ENCODE measurements at regions not wholly inside any gene's neighbourhood (a gene's known extent, or its start where the extent isn't known, plus 50 kb on each side); places are given as distances from the start of the nearest gene placed in this dataset.

DNA sequence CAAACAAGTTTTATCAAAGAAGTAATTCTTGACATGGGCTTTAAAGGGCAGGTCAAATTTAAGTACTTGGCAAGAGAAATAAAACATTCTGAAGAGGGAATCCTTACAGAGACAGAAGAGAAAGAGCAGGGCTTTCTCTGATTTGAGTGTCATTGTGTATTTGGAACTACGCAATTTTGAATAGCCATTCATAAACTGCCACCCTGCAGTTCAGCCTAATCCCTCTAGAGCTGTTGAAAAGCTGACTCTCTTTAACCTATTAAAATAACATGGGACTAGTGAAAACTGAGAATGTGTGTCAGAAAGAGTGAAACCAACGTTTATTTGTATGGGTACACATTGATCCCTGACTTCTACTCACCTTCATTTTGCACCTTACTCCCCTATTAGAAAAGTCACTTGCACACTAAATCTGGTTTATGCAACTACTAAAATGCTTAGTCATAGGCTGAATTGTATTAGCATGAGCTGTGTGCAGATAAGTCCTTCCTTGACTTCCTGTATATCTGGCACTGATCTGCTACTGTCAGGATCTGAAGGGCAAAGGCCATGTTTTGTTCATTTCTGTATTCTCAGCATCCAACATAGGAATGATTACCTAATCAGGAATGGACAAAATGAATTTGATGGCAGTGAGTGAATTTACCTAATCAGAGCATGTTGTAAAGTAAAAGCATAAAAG is 458.9 kb downstream of the NOVA1 start:
- 6 to 37% methylated on average over 2 of the region's 2 CpGs for WGBS, 2 experiments
- Histone ChIP-seq H3K4me1 (ENCODE audit: control insufficient read depth, insufficient read depth, low read length) (no peaks in the 10 kb centered on the region), H3K36me3 (ENCODE audit: control insufficient read depth, insufficient read depth, low read length) (no peaks in the 10 kb centered on the region), H3K27me3 (ENCODE audit: control insufficient read depth, insufficient read depth, low read length, poor library complexity, severe bottlenecking) (no peaks in the 10 kb centered on the region), H3K4me3 (ENCODE audit: insufficient read depth, low read depth, low read length) (no peak overlapping the region), H3K27ac (ENCODE audit: insufficient read depth, low read depth, low read length, poor library complexity, severe bottlenecking) (no peak overlapping the region), H3K9me3 (ENCODE audit: control insufficient read depth, low read length) (no peaks in the 10 kb centered on the region)

DNA sequence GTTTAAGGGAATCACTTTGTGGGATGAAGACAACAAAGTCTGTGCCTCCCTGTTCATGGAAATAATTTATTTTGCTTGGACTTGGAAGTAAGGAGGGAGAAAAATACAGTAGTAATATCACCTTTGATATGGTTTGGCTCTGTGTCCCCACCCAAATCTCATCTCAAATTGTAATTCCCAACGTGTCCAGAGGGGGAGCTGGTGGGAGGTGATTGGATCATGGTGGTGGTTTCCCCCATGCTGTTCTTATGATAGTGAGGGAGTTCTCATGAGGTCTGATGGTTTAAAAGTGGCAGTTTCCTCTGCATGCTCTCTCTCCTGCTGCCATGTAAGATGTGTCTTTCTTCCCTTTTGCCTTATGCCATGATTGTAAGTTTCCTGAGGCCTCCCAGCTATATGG is 460.7 kb downstream of the NOVA1 start:
- no peaks in the 10 kb centered on the region for H3K36me3 ChIP-seq (ENCODE audit: control insufficient read depth, insufficient read depth, low read length)
- H3K4me1 ChIP-seq (ENCODE audit: control insufficient read depth, insufficient read depth, low read length): no peaks in the 10 kb centered on the region
- 75% methylated on average over 1 of the region's 1 CpG; no CpG with 5 or more reads in 1 of the 2 experiments for WGBS, 2 experiments
- H3K4me3 ChIP-seq (ENCODE audit: insufficient read depth, low read depth, low read length): no peak overlapping the region
- H3K27me3 ChIP-seq (ENCODE audit: control insufficient read depth, insufficient read depth, low read length, poor library complexity, severe bottlenecking): no peaks in the 10 kb centered on the region
- H3K9me3 ChIP-seq (ENCODE audit: control insufficient read depth, low read length): no peaks in the 10 kb centered on the region
- no peak overlapping the region for H3K27ac ChIP-seq (ENCODE audit: insufficient read depth, low read depth, low read length, poor library complexity, severe bottlenecking)

DNA sequence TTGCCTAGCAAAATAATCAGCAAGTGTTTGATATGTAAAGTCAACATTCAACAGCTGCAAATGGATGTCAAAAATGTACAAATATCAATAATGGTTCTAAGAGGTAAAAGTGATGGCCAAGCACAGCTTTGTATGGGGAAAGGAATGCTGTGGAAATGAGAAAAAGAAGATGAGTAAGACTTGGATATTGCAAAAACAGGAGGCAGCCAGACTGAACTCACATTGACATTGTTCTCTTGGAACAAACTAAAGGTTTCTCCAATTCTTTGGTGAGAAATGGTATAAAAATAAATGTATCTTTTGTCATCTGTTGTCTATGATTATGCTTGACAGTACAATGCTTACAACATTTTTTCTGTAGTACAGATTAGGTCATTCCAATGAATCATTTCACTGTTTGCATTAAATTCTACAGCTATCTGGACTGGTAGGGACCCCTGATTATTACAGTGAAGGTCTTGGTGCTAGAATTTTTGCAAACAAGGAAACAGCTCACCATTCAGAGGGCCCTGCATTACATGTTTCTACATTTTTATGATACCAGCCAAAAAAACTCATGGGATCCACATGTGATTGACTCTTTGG is 465.7 kb downstream of the NOVA1 start:
- no peaks in the 10 kb centered on the region for H3K9me3 ChIP-seq (ENCODE audit: control insufficient read depth, low read length)
- no peaks in the 10 kb centered on the region for H3K27me3 ChIP-seq (ENCODE audit: control insufficient read depth, insufficient read depth, low read length, poor library complexity, severe bottlenecking)
- H3K4me3 ChIP-seq (ENCODE audit: insufficient read depth, low read depth, low read length): no peak overlapping the region
- no peak overlapping the region for H3K27ac ChIP-seq (ENCODE audit: insufficient read depth, low read depth, low read length, poor library complexity, severe bottlenecking)
- no peaks in the 10 kb centered on the region for H3K36me3 ChIP-seq (ENCODE audit: control insufficient read depth, insufficient read depth, low read length)
- H3K4me1 ChIP-seq (ENCODE audit: control insufficient read depth, insufficient read depth, low read length): no peaks in the 10 kb centered on the region

DNA sequence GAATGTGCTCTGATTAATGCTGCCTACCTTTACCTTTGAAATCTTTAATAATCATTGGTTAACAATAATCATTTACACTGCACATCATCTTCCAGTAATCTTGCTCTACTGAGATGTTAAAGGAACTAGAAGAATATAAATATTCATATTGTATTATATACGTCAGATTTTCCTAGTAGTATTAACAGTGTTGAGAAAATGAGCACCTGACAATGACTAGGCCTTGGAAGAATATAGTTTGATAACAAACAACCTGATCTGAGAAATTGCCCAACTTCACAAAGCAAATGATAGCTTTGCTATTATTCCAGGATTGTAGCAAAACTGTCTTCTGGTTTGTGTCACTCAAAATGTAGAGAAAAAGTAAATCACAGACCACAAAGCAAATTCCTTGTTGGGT is 467.1 kb downstream of the NOVA1 start:
- no peaks in the 10 kb centered on the region for H3K4me1 ChIP-seq (ENCODE audit: control insufficient read depth, insufficient read depth, low read length)
- no peaks in the 10 kb centered on the region for H3K9me3 ChIP-seq (ENCODE audit: control insufficient read depth, low read length)
- no peaks in the 10 kb centered on the region for H3K27me3 ChIP-seq (ENCODE audit: control insufficient read depth, insufficient read depth, low read length, poor library complexity, severe bottlenecking)
- 83% methylated on average over 1 of the region's 1 CpG; no CpG with 5 or more reads in 1 of the 2 experiments for WGBS, 2 experiments
- no peak overlapping the region for H3K27ac ChIP-seq (ENCODE audit: insufficient read depth, low read depth, low read length, poor library complexity, severe bottlenecking)
- no peak overlapping the region for H3K4me3 ChIP-seq (ENCODE audit: insufficient read depth, low read depth, low read length)
- H3K36me3 ChIP-seq (ENCODE audit: control insufficient read depth, insufficient read depth, low read length): no peaks in the 10 kb centered on the region

DNA sequence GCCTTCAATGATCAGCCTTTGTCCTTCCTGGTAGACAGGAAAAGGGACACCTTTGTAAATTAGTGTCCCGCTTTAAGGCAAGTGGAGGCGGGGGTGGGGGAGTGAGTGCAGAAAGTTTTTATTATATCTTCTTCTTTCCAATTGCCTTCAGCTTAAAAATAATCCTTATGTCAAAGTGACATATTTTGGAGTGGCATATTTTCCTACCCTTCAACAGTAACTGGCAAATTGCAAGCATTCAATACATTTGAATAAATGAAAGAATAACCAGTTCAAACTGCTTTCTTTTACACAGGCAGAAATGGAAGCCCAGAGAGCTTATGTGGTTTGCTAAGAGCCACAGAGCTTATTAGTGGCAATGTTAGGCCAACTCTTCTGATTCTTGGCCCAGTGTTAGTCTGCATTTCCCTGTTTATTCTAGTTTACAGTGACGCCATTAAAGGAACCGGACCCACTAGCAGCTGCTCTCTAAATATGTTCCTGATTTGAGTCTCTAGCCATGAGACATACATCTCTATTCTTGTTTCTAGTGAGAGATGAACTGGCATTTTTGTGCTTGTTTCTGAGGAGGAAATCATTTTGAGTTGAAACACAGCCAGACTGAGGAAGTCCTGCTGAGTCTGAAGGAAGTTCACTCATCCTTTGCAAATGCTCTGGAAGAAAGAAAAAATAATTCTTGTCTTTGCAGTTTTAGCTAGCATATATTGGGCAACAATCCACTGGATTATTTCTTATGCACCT is 468.7 kb downstream of the NOVA1 start:
- no peaks in the 10 kb centered on the region for H3K4me1 ChIP-seq (ENCODE audit: control insufficient read depth, insufficient read depth, low read length)
- no peaks in the 10 kb centered on the region for H3K36me3 ChIP-seq (ENCODE audit: control insufficient read depth, insufficient read depth, low read length)
- no peak overlapping the region for H3K4me3 ChIP-seq (ENCODE audit: insufficient read depth, low read depth, low read length)
- WGBS, 2 experiments: 94 to 100% methylated on average over 2 to 3 of the region's 4 CpGs
- H3K27me3 ChIP-seq (ENCODE audit: control insufficient read depth, insufficient read depth, low read length, poor library complexity, severe bottlenecking): no peaks in the 10 kb centered on the region
- H3K27ac ChIP-seq (ENCODE audit: insufficient read depth, low read depth, low read length, poor library complexity, severe bottlenecking): no peak overlapping the region
- H3K9me3 ChIP-seq (ENCODE audit: control insufficient read depth, low read length): no peaks in the 10 kb centered on the region

DNA sequence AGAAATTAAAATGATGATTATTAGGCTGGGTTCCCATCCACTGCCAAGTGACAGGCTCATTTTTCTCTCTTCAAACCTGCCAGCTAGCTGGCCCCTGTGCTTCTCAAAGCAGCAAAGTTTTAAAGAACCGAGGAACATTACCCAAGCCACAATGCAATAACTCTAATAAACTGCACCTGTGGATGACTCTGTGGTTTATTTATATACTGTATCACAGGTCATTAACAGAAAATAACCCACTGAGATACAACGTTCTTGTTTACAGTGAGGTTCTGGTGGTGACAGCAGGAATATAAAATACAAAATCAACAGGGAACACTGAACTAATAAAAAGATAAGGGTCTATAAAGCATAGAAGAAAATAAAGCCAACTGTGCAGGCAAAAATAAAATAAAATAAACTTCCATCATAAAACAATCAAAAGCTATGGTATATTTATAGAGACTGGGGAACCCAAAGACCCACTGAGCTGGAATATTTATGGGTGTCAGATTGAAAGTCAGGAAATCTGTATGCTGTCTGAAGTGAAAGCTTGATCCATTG is 472.9 kb downstream of the NOVA1 start:
- H3K27me3 ChIP-seq (ENCODE audit: control insufficient read depth, insufficient read depth, low read length, poor library complexity, severe bottlenecking): no peaks in the 10 kb centered on the region
- no peaks in the 10 kb centered on the region for H3K4me1 ChIP-seq (ENCODE audit: control insufficient read depth, insufficient read depth, low read length)
- H3K9me3 ChIP-seq (ENCODE audit: control insufficient read depth, low read length): no peaks in the 10 kb centered on the region
- H3K27ac ChIP-seq (ENCODE audit: insufficient read depth, low read depth, low read length, poor library complexity, severe bottlenecking): no peak overlapping the region
- 95% methylated on average over 2 of the region's 2 CpGs; no CpG with 5 or more reads in 1 of the 2 experiments for WGBS, 2 experiments
- H3K4me3 ChIP-seq (ENCODE audit: insufficient read depth, low read depth, low read length): no peak overlapping the region
- H3K36me3 ChIP-seq (ENCODE audit: control insufficient read depth, insufficient read depth, low read length): no peaks in the 10 kb centered on the region

DNA sequence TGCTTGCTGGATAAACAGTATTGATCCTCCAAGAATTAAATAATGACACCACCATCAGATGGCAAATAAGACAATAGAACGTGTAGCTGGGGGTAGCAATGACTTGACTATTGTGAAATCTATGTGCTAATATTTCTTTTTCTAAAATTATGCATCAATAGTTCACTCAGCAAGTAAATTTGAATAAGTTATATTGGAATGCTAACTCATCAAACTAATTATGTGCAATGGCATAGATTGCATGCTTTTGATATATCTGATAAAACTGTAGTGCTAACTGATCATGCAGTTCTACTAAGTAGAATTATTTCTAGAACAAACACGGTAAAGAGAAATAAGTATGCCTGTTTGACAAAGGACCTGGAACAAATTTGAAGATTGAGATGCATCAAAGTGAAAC is 474.4 kb downstream of the NOVA1 start:
- 97 to 99% methylated on average over 1 to 2 of the region's 2 CpGs for WGBS, 2 experiments

DNA sequence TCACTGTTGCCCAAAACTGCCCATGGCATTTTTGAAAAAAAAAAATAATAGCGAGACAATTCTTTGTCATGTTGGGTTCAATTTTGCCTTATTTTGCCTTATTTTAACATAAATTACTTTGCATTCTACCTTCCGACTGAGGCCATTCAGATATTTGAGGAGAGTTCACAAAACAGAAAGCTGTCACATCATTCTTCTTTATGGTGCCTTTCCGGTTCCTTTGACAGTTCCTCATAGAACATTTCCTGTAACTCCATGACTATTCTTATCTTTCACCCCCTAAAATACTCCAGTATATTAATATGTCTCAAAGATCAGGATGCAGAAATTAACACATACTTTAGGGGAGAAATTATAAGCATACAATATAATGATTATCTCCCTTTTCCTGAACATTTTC is 476.7 kb downstream of the NOVA1 start:
- no peaks in the 10 kb centered on the region for H3K36me3 ChIP-seq (ENCODE audit: control insufficient read depth, insufficient read depth, low read length)
- H3K27me3 ChIP-seq (ENCODE audit: control insufficient read depth, insufficient read depth, low read length, poor library complexity, severe bottlenecking): no peaks in the 10 kb centered on the region
- no peaks in the 10 kb centered on the region for H3K9me3 ChIP-seq (ENCODE audit: control insufficient read depth, low read length)
- H3K4me3 ChIP-seq (ENCODE audit: insufficient read depth, low read depth, low read length): no peak overlapping the region
- H3K4me1 ChIP-seq (ENCODE audit: control insufficient read depth, insufficient read depth, low read length): no peaks in the 10 kb centered on the region
- WGBS, 2 experiments: 94 to 96% methylated on average over 3 of the region's 3 CpGs
- H3K27ac ChIP-seq (ENCODE audit: insufficient read depth, low read depth, low read length, poor library complexity, severe bottlenecking): no peak overlapping the region

More for the DNA sequence above, 474.4 kb downstream of the NOVA1 start:
- H3K4me1 ChIP-seq (ENCODE audit: control insufficient read depth, insufficient read depth, low read length): no peaks in the 10 kb centered on the region
- H3K27me3 ChIP-seq (ENCODE audit: control insufficient read depth, insufficient read depth, low read length, poor library complexity, severe bottlenecking): no peaks in the 10 kb centered on the region
- no peak overlapping the region for H3K4me3 ChIP-seq (ENCODE audit: insufficient read depth, low read depth, low read length)
- H3K9me3 ChIP-seq (ENCODE audit: control insufficient read depth, low read length): no peaks in the 10 kb centered on the region
- no peak overlapping the region for H3K27ac ChIP-seq (ENCODE audit: insufficient read depth, low read depth, low read length, poor library complexity, severe bottlenecking)
- H3K36me3 ChIP-seq (ENCODE audit: control insufficient read depth, insufficient read depth, low read length): no peaks in the 10 kb centered on the region

DNA sequence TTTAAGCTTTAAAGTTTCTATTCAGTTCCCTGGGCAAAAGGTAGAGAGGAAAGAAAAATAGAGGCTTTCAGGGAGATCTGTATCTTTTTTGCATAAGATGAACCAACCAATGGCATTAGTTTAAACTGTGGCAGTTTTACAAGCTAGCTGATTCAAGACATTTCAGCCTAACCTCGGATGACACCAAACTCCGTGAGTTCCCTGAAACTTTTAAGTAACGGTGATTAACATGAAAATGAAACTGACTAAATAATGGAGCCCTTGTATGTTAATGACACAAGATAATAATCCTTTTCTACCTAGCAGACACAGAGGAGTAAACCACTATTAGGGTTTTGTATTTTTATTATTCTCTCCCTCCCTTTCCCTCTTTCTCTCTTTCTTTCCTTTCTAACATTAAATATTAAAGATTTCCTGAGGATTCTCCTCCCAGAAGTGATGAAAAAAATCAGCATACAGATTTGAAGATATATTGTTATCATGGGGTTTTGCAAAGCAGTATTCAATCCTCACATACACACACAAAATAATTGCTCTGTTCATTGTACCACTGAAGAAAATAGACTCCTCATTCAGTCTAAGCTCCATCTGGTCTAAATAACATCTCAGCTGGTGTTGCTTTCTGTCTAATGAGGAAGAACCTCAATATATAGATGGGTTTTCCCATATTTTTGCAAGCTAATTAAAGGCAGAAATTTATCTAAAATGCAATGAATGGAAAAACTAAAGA is 483.8 kb downstream of the NOVA1 start:
- H3K27ac ChIP-seq (ENCODE audit: insufficient read depth, low read depth, low read length, poor library complexity, severe bottlenecking): no peak overlapping the region
- H3K9me3 ChIP-seq (ENCODE audit: control insufficient read depth, low read length): no peaks in the 10 kb centered on the region
- H3K27me3 ChIP-seq (ENCODE audit: control insufficient read depth, insufficient read depth, low read length, poor library complexity, severe bottlenecking): no peaks in the 10 kb centered on the region
- H3K4me1 ChIP-seq (ENCODE audit: control insufficient read depth, insufficient read depth, low read length): no peaks in the 10 kb centered on the region
- no peaks in the 10 kb centered on the region for H3K36me3 ChIP-seq (ENCODE audit: control insufficient read depth, insufficient read depth, low read length)
- 65 to 69% methylated on average over 3 of the region's 3 CpGs for WGBS, 2 experiments
- no peak overlapping the region for H3K4me3 ChIP-seq (ENCODE audit: insufficient read depth, low read depth, low read length)

DNA sequence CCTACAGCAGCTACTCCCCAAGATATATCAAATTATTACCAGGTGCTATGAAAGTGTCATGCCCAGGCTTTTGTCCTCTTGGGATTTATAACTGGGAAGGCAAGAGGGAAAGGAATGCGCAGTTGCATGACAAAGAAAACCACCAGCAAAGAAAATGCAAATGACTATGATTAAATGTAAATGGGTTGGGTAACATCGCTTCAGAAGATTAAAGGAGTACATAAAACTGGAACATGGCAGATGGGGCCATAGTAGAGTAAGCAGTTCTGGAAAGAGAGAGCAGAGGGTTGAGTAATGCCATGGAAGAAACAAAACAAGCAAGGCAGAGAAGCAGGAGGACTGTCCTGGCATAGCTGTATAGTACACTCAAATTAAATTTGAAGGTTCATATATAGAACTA is 493.1 kb downstream of the NOVA1 start:
- Histone ChIP-seq H3K4me3 (ENCODE audit: insufficient read depth, low read depth, low read length) (no peak overlapping the region), H3K27ac (ENCODE audit: insufficient read depth, low read depth, low read length, poor library complexity, severe bottlenecking) (no peak overlapping the region), H3K27me3 (ENCODE audit: control insufficient read depth, insufficient read depth, low read length, poor library complexity, severe bottlenecking) (no peaks in the 10 kb centered on the region), H3K4me1 (ENCODE audit: control insufficient read depth, insufficient read depth, low read length) (no peaks in the 10 kb centered on the region), H3K9me3 (ENCODE audit: control insufficient read depth, low read length) (no peaks in the 10 kb centered on the region), H3K36me3 (ENCODE audit: control insufficient read depth, insufficient read depth, low read length) (no peaks in the 10 kb centered on the region)
- WGBS, 2 experiments: 88 to 90% methylated on average over 2 of the region's 2 CpGs
